Activated naive CD4-positive, alpha-beta T cell treated with Interleukin-2 at 50 U/mL for 16 hours (primary cell): ENCODE measurements at regions not wholly inside any gene's neighbourhood (a gene's known extent, or its start where the extent isn't known, plus 50 kb on each side); places are given as distances from the start of the nearest gene placed in this dataset.
A peak's percentile ranks its signal among the peaks of the same experiment; 100 is the strongest.
"Not testable (repeated sequence)": the region's sequence is repeated elsewhere in the genome, so short reads cannot be mapped to it uniquely, and the experiment has no call there.

Experiments
- DNase-seq: peaks from one replicate; pipeline ENCODE4 v3.0.0-alpha.2; 2020

DNA sequence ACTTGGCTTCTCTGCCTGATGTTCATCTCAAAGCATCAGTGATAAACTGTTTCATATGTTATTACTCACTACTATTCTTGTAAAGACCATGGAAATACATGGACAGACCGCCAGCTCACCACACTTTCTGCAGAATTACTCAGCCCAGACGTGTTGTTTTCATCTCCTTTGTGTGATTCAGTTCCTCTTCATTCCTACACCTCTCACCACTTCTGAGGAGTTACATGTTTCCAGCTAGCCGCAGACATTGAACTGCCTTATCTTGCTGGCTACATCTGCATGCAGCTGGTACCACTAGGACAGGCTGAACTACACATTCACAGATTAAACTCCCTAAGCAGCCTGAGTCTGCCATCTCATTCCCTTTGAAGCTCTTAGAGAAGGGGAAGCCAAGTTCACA lies 443.2 kb upstream of the FGF16 start:
- peak; percentile 13 for DNase-seq

DNA sequence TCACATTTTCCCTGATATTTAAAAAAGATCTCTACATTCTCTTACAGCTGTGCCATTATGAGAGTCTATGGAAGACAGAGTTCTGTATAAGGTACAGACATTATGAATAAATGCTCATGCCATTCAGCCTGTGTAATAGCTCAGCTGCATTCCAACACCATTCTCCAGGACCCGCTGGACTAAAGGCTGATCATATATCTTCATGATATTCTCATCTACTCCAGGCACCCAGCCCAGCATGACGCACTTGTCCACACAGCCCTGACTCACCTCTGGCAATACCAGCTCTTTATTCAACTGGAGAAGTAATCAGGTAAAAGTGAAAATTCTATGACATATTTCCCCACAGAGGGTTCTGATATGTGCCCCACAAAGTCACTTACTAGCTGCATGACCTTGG lies 437.5 kb upstream of the FGF16 start:
- no peak for DNase-seq

DNA sequence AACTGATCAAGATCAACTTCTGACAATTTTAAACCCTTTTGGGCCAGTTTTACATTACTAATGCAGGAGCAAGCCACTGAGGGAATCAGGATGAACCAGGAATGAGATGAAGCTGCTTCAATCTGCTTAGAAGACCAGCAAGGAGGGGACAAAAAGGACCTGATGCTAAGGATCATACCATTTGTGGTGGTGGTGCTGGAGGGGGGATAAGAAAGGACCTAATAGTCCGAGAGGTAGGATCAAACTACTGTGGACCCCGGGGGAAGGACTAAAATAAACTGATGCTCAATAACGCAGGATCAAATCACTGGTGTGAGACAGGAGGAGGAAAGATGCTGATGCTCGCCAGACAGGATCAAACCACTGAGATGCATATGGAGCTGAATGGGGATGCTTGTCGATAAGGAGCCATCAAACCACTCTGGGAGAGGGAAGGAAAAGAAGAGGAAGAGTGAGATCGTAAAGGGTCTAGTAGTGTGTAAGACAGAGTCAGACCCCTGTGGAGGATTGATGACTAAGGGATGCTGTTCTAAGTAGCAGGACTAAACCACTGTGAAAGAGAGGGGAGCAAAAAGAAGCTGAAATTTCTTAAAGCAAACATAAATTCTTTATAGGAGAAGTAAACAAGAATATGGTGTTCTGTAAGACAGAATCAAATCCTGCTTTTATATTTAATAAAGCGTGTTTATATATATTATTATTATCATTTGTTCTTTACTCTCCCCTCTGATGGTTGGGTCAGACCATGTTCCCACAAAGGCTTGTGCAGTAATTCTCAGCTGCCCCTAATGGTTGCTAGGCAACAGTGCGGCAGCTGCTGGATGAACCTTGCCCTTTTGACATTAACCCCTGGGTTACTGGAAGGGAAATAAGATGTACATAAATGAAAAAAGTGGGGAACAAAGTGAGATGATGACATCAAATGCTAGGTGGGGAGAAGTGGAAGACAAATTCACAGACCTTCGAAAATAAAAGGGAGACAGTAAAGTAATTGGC lies 432.5 kb upstream of the FGF16 start:
- no peak for DNase-seq

GRCh38 chrX:77017093-77017492 lies 430.1 kb upstream of the FGF16 start:
- no peak for DNase-seq

GRCh38 chrX:77046180-77046810 lies 400.9 kb upstream of the FGF16 start:
- not testable (repeated sequence) for DNase-seq

DNA sequence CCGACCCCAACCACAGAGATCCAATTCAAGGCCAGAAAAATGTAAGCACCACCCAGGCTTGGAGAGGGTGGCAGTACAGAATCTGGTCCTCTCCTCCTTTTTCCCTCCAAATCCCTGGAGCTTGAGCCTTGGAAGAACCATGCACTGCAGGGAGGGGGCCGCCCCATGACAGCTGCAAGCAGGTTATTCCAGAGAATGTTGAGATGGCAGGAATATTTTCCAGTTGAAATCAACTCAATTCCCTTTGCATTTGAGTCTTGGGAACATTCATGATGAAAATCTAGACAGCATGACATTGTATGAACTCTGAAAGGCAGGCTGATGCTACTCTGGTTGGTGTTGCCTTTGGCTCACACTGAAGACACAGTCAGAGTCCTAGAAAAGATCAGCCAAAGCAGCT lies 386.6 kb upstream of the FGF16 start:
- DNase-seq = no peak

DNA sequence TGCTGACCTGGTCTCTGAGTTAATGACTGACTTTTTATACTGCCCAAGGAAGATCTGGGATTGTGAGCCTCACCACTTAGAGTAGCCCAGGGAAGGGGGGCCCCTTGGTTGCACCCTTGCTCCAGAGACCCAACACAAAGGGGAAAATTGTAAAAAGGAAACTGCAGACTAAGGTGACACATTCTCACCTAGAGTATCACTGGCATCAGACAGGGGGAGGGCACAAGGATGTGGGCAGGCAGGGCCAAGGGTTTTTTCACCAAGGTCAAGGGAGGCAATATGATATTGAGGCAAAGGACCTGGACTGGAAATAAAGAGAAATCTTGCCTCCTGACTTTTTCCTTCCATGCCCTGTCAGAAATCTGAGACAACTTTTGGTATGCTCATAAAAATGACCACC lies 386.2 kb upstream of the FGF16 start:
- no peak for DNase-seq

DNA sequence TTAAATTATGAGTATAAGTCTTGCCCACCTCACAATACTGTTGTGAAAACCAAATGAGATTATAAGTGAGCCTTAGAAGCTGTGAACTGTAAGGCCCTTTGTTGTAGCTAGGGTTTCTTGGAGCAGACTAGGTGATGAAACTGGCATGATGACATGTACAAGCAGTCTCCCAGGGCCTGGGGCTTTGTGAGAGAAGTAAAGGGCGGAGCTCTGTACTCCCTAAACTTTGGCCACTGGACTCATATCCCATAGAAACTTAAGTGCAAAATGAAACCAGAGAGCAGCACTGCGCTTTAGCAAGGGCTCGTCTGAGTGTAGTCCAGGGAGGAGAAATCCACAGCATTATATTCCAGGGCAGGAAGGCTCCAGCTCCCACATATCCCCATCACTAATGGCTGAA lies 385.6 kb upstream of the FGF16 start:
- DNase-seq = no peak

GRCh38 chrX:77065896-77066295 lies 381.3 kb upstream of the FGF16 start:
- DNase-seq = no peak

- DNase-seq = no peak
Observed at GRCh38 chrX:77070202-77070918, 376.8 kb upstream of the FGF16 start.

DNA sequence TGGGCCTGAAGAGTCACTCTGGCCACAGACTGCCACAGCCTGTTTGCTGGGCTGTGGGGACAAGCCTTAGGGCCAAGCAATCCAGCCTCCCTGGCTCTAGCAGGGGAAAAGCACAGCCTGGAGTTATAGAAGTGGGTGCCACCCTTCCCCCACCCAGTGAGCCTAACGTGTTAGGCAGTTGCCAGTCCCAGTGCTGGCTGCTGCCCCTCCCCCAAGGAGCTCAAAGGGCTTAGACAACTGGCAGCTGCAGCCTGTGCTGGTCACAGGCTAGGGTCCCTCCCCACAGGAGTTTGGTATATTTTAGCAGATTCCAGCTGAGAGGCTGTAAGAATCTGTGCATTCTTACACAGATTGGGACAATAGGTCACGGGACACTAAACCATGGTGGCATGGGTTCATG lies 370.3 kb upstream of the FGF16 start:
- DNase-seq = no peak

- DNase-seq = not testable (repeated sequence)
Observed at GRCh38 chrX:77081237-77081636, 366.0 kb upstream of the FGF16 start.

GRCh38 chrX:77085372-77085771 lies 361.8 kb upstream of the FGF16 start:
- DNase-seq = no peak

GRCh38 chrX:77087529-77088169 lies 359.5 kb upstream of the FGF16 start:
- no peak for DNase-seq

GRCh38 chrX:77088233-77088632 lies 359.0 kb upstream of the FGF16 start:
- DNase-seq = no peak

GRCh38 chrX:77114501-77114900 lies 332.7 kb upstream of the FGF16 start:
- DNase-seq = no peak

DNA sequence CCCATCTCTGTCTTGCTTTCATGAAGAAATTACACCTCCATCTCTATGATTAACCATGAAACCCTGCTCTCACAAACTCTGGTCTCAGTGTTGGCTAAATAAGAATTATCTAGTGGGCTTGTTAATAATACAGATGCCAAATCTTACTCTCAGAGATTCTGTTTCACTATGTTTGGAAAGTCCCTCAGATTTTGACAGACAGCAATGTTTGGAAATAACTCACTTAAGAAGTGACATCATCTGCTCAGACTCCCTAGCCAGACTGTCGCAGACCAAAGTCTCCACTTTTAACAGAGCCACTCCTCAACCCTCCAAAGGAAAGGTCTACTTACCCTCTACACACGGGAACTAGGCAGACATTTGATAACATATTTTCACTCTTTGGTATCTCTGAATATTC lies 328.5 kb upstream of the FGF16 start:
- DNase-seq = no peak

GRCh38 chrX:77119706-77120105 lies 327.5 kb upstream of the FGF16 start:
- DNase-seq = no peak

GRCh38 chrX:77123917-77124316 lies 323.3 kb upstream of the FGF16 start:
- DNase-seq = not testable (repeated sequence)

GRCh38 chrX:77127571-77127970 lies 319.6 kb upstream of the FGF16 start:
- not testable (repeated sequence) for DNase-seq

GRCh38 chrX:77143907-77144306 lies 303.3 kb upstream of the FGF16 start:
- DNase-seq = no peak

GRCh38 chrX:77160301-77160700 lies 286.9 kb upstream of the FGF16 start:
- DNase-seq = peak; percentile 1

GRCh38 chrX:77162777-77163176 lies 284.4 kb upstream of the FGF16 start:
- no peak for DNase-seq
